T-helper 2 cell (primary cell): ENCODE measurements at regions not wholly inside any gene's neighbourhood (a gene's known extent, or its start where the extent isn't known, plus 50 kb on each side); places are given as distances from the start of the nearest gene placed in this dataset.

Experiments used
- DNase-seq, 5 experiments: peaks; one replicate each; pipeline versions ENCODE4 v3.0.0 to v3.0.0-alpha.2; 2012 to 2022

GRCh38 chr4:63795301-63795700, 613.9 kb downstream of the TECRL start:
- DNase-seq = no peak

GRCh38 chr4:63790377-63790776, 618.9 kb downstream of the TECRL start:
- DNase-seq = no peak

GRCh38 chr4:63788271-63788670, 621.0 kb downstream of the TECRL start:
- no peak for DNase-seq

DNA sequence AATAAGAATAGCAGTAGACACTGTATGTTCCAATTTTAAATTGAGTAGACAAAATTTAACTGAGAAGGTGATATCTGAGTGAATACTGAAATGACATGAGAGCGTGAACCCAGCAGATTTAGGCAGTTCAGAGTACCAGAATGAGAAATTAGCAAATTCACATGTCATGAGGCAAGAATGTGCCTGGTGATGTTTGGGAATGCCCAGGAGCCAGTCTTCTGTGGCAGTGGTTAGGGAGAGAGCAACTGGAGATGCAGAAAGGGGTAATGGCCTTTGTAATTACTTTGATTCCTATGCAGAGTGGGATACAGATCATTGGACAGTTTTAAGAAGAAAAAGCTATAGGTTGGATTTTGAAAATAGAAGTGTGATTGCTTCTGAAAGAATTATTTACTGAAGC, 621.9 kb downstream of the TECRL start:
- DNase-seq = no peak

GRCh38 chr4:63786171-63786570, 623.1 kb downstream of the TECRL start:
- DNase-seq = no peak

GRCh38 chr4:63784822-63785221, 624.4 kb downstream of the TECRL start:
- no peak for DNase-seq

GRCh38 chr4:63777601-63778000, 631.6 kb downstream of the TECRL start:
- no peak for DNase-seq

DNA sequence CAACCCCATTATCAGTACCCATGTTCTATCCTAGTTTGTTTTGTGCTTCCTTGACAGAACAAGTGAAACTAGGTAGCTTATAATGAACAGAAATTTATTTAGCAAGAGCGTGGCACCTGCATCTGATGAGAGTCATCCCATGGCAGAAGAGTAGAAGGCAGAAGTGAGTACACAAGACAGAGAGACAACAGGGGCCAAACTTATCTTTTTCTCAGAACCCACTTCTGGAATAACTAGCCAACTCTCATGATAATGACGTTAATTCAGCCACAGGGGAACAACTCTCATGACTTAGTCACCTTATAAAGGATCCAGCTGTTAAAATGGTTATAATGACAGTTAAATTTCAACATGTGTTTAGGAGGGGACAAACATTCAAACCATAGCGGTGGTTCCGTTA, 644.9 kb downstream of the TECRL start:
- DNase-seq = no peak

GRCh38 chr4:63757929-63758328, 651.3 kb downstream of the TECRL start:
- no peak for DNase-seq

GRCh38 chr4:63742882-63743281, 666.4 kb downstream of the TECRL start:
- no peak for DNase-seq

GRCh38 chr4:63729519-63729918, 679.7 kb downstream of the TECRL start:
- no peak for DNase-seq

GRCh38 chr4:63728480-63729177, 680.6 kb downstream of the TECRL start:
- no peak for DNase-seq

GRCh38 chr4:63717384-63717783, 691.9 kb downstream of the TECRL start:
- no peak for DNase-seq

DNA sequence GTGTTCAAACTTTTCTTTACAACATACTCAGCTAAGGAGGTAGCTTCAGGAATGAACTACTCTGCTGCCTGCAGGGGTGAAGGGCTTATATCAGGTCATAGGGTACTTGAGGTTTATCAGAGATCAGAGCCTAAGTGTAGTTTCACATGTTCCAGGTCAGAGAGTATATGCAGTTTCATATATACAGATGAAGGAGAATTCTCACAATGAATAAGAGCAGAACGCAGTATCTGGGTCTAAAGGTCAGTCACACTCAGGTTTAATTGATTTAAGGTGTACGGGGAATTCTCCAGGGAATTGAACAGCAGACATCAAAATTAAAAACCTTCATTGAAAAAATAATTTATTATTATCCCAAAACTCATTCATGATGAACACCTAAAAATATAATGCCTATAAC, 700.6 kb downstream of the TECRL start:
- no peak for DNase-seq

GRCh38 chr4:63700569-63700968, 708.7 kb downstream of the TECRL start:
- no peak for DNase-seq

GRCh38 chr4:63693321-63693720, 715.9 kb downstream of the TECRL start:
- no peak for DNase-seq

- DNase-seq = no peak
These were observed 730.8 kb downstream of the TECRL start for GRCh38 chr4:63678358-63678931.

GRCh38 chr4:63670735-63671134, 738.5 kb downstream of the TECRL start:
- DNase-seq = no peak

- no peak for DNase-seq
These were observed 745.4 kb downstream of the TECRL start for GRCh38 chr4:63663870-63664269.

DNA sequence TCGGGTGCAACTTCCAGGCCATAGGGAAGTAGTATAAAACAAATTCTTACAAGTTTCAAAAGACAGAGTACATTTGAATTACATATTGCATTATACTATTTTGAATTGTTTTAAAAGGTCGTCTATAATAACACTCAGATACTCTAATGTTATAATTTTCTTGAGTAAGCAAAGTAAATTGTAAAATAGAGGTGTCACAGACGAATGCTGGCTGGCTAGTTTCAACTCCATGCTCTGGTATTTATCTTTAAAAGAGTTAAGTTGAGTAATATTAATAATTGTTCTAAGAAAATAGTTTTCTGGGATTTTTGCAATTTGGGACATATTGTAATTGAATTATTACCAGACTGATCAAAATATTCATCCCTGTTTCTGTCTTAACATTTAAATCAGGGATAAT, 764.9 kb downstream of the TECRL start:
- DNase-seq = no peak

DNA sequence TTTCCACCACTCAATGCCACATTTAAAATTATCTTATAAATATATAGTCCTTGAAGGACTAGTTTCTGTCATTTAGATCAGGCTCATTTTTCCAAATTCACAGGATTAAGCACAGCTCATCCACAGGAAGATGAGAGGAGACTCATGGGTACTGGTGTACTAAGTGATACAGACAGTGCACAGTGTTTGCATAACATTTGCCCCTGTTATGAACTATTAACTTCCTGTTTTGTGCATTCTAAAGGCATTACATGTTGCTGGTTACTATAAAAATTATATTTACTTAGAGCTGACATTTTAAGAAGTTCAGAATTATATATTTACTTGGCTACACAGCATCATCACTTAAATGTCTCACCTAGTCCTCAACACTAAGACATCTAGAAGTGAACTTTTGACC, 772.0 kb downstream of the TECRL start:
- no peak for DNase-seq

GRCh38 chr4:63632858-63633257, 776.4 kb downstream of the TECRL start:
- no peak for DNase-seq

- DNase-seq = no peak
These were observed 789.0 kb downstream of the TECRL start for GRCh38 chr4:63620271-63620670.

GRCh38 chr4:63619771-63620170, 789.5 kb downstream of the TECRL start:
- no peak for DNase-seq
